SK-N-MC (cell line): ENCODE measurements at regions not wholly inside any gene's neighbourhood (a gene's known extent, or its start where the extent isn't known, plus 50 kb on each side); places are given as distances from the start of the nearest gene placed in this dataset.

Source experiments
- FOXP2 ChIP-seq: optimal IDR thresholded peaks from 2 replicates; pipeline ENCODE3; 2011; ENCODE audit warnings: mild to moderate bottlenecking, moderate library complexity; ENCODE audit not compliant: insufficient read depth; ENCODE audit errors: extremely low read length, control extremely low read depth
- POLR2AphosphoS5 ChIP-seq: IDR thresholded peaks from 2 replicates; pipeline ENCODE4 v1.6.1; 2012; ENCODE audit warnings: mild to moderate bottlenecking, low read depth, low read length, borderline replicate concordance

GRCh38 chr14:55508676-55509075 lies 68.3 kb upstream of the TBPL2 start:
- TF ChIP-seq FOXP2 = no peak
- TF ChIP-seq POLR2AphosphoS5 = no peak
